Activated CD8-positive, alpha-beta T cell treated with anti-CD3 and anti-CD28 coated beads for 36 hours (primary cell): ENCODE measurements at regions not wholly inside any gene's neighbourhood (a gene's known extent, or its start where the extent isn't known, plus 50 kb on each side); places are given as distances from the start of the nearest gene placed in this dataset.

Experiments
- ATAC-seq: fragments of 200-7000 bp; cut with Tn5 transposase; one replicate; pipeline ENCODE4 v1.10.0; 2021; ENCODE audit warnings: mild to moderate bottlenecking, moderate library complexity
- CTCF ChIA-PET: fragments of 350-600 bp; sonication (Branson Sonifier 250); formaldehyde crosslinking; loops from one replicate; lab custom pipeline; 2021; ENCODE audit warnings: antibody characterized with exemption; lab: Charles Lee
- POLR2A ChIA-PET: fragments of 350-600 bp; sonication (Branson Sonifier 250); formaldehyde crosslinking; loops from one replicate; lab custom pipeline; 2021; ENCODE audit warnings: antibody characterized with exemption; lab: Charles Lee
- DNase-seq: peaks from one replicate; pipeline ENCODE4 v3.0.0-alpha.2; 2020
- H3K27ac Mint-ChIP-seq: one replicate; pipeline ENCODE4 v1.8.0; 2021; ENCODE audit warnings: mild to moderate bottlenecking, mixed read lengths
- H3K27me3 Mint-ChIP-seq: one replicate; pipeline ENCODE4 v1.8.0; 2021; ENCODE audit warnings: mixed read lengths
- H3K36me3 Mint-ChIP-seq: one replicate; pipeline ENCODE4 v1.8.0; 2021; ENCODE audit warnings: low read depth, mixed read lengths
- H3K4me1 Mint-ChIP-seq: one replicate; pipeline ENCODE4 v1.8.0; 2021; ENCODE audit warnings: low read depth, mixed read lengths
- H3K4me3 Mint-ChIP-seq: one replicate; pipeline ENCODE4 v1.8.0; 2021; ENCODE audit warnings: mild to moderate bottlenecking, moderate library complexity, mixed read lengths
- H3K9me3 Mint-ChIP-seq: one replicate; pipeline ENCODE4 v1.8.0; 2021; ENCODE audit warnings: mixed read lengths
- CTCF ChIP-seq: fragments of 200-600 bp; IDR thresholded peaks from one replicate; pipeline ENCODE4 v1.8.0; 2022; ENCODE audit warnings: antibody characterized with exemption, mild to moderate bottlenecking
- intact Hi-C: fragments of 100-400 bp; cut with micrococcal nuclease; formaldehyde crosslinking; loops from one replicate; pipeline ENCODE4 v1.10.0; 2022

GRCh38 chr18:73414069-73414468, 546.3 kb upstream of the NETO1 start:
- Mint-ChIP-seq H3K27ac (no peak overlapping the region), H3K9me3 (no peaks in the 10 kb centered on the region), H3K4me3 (no peak overlapping the region), H3K27me3 (no peaks in the 10 kb centered on the region), H3K4me1 (no peaks in the 10 kb centered on the region), H3K36me3 (no peaks in the 10 kb centered on the region)
- no peak for TF ChIP-seq CTCF
- ChIA-PET CTCF (no interaction called here), POLR2A (no interaction called here)
- ATAC-seq (no peak), DNase-seq (no peak)
- intact Hi-C loops, result no loop called here

GRCh38 chr18:73409242-73409641, 541.5 kb upstream of the NETO1 start:
- H3K36me3 Mint-ChIP-seq, result no peaks in the 10 kb centered on the region
- H3K4me1 Mint-ChIP-seq, result no peaks in the 10 kb centered on the region
- ChIA-PET CTCF (no interaction called here), POLR2A (no interaction called here)
- no peak for TF ChIP-seq CTCF
- no peak overlapping the region for H3K4me3 Mint-ChIP-seq
- H3K27me3 Mint-ChIP-seq, result no peaks in the 10 kb centered on the region
- DNase-seq (no peak), ATAC-seq (no peak)
- H3K9me3 Mint-ChIP-seq, result peaks cover 2% of the 10 kb centered on the region
- no peak overlapping the region for H3K27ac Mint-ChIP-seq
- intact Hi-C loops, result no loop called here

- Mint-ChIP-seq H3K9me3 (peaks cover 2% of the 10 kb centered on the region), H3K4me3 (no peak overlapping the region), H3K27ac (no peak overlapping the region), H3K36me3 (no peaks in the 10 kb centered on the region), H3K4me1 (no peaks in the 10 kb centered on the region), H3K27me3 (no peaks in the 10 kb centered on the region)
- ATAC-seq (no peak), DNase-seq (no peak)
- intact Hi-C loops, result no loop called here
- ChIA-PET CTCF (no interaction called here), POLR2A (no interaction called here)
- TF ChIP-seq CTCF, result no peak
Measured at GRCh38 chr18:73408469-73408868, 540.7 kb upstream of the NETO1 start.

GRCh38 chr18:73407506-73407905, 539.7 kb upstream of the NETO1 start:
- no peak for TF ChIP-seq CTCF
- H3K9me3 Mint-ChIP-seq, result peaks cover 2% of the 10 kb centered on the region
- no peak for ATAC-seq
- H3K4me1 Mint-ChIP-seq, result no peaks in the 10 kb centered on the region
- no peaks in the 10 kb centered on the region for H3K27me3 Mint-ChIP-seq
- intact Hi-C loops, result no loop called here
- CTCF ChIA-PET, result no interaction called here
- no peak for DNase-seq
- no peaks in the 10 kb centered on the region for H3K36me3 Mint-ChIP-seq
- no peak overlapping the region for H3K27ac Mint-ChIP-seq
- POLR2A ChIA-PET, result no interaction called here
- H3K4me3 Mint-ChIP-seq, result no peak overlapping the region

- DNase-seq (no peak), ATAC-seq (no peak)
- ChIA-PET POLR2A (no interaction called here), CTCF (no interaction called here)
- no peak for TF ChIP-seq CTCF
- no peaks in the 10 kb centered on the region for H3K36me3 Mint-ChIP-seq
- H3K27ac Mint-ChIP-seq, result no peak overlapping the region
- peaks cover 4% of the 10 kb centered on the region for H3K9me3 Mint-ChIP-seq
- no peaks in the 10 kb centered on the region for H3K4me1 Mint-ChIP-seq
- H3K27me3 Mint-ChIP-seq, result no peaks in the 10 kb centered on the region
- no peak overlapping the region for H3K4me3 Mint-ChIP-seq
- intact Hi-C loops, result no loop called here
Measured at GRCh38 chr18:73384246-73384645, 516.5 kb upstream of the NETO1 start.
